ENCODE measurements at regions not wholly inside any gene's neighbourhood (a gene's known extent, or its start where the extent isn't known, plus 50 kb on each side); places are given as distances from the start of the nearest gene placed in this dataset.

DNA sequence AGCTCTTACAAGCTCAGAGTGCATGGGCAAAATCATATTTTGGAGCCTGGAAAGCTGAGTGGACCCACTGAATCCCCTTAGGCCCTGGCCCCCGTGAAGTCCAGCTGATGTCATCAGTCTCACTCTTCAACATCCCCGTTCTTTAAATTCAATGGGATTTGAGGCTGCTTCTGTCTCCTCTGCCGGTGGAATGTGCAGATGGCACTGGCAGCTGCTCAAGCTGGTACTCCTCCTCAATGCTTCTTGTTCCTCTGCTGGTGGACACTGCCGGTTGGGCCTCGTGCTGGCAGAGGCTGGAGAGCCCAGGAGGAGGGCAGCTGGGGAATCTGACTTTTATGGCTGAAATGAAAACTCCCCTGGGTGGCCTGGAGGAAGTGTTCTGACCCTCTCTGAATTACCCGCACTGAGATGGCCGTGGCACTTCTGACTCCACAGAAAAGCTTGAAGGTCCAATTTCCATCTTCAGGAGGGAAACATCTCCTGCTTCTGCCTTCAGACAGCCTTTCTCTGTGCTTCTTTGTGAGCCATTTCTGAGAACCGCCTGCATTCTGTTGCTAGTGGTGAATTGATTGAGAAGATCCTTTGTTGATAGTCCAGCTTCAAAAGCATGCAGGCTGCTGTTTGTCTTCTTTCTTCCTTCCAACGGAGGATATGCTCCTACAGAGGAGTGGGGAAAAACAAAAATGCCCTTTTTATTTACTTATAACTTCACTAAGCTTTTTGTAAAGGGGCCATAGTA is 298.9 kb downstream of the TMEM38B start (continued):
- TF ChIP-seq TBP (IDR thresholded peaks at IDR 0.05; ENCODE audit: low read depth, low read length) (no peak), CHD2 (IDR thresholded peaks at IDR 0.05; ENCODE audit: low read length) (no peak), RFX5 (IDR thresholded peaks at IDR 0.05; ENCODE audit: borderline replicate concordance, low read depth, low read length) (no peak), ZNF274 (IDR thresholded peaks at IDR 0.05; ENCODE audit: borderline replicate concordance, extremely low read depth, low read length) (no peak), KDM4A (IDR thresholded peaks at IDR 0.05; ENCODE audit: low read depth, low read length, severe bottlenecking) (no peak)

Data from H1 (cell line).